ENCODE measurements at regions not wholly inside any gene's neighbourhood (a gene's known extent, or its start where the extent isn't known, plus 50 kb on each side); places are given as distances from the start of the nearest gene placed in this dataset.

DNA sequence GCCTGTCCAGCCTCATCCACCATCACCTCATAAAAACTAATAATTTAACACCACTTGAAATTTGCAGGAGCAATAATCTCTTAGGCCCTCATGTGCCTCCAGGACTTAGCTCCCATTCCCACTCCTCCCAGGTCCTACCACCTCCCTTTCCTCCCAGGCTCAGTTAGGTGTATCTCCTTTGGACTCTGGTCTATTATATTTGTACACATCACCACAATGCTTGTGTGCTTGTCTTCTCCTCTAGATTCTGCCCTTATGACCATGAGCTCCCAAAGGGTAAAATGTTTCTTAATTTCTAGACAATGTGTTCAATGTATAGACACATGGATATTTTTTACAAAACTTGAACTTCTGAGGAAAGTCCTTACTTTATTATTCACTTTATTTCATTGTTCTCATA, 182.0 kb upstream of the ZC3H15 start:
- no peak overlapping the region for H3K4me3 ChIP-seq (ENCODE audit: low read depth, low read length)
- no peak for TF ChIP-seq CTCF (IDR thresholded peaks at IDR 0.05; ENCODE audit: borderline replicate concordance, insufficient read depth, low read depth, low read length)

DNA sequence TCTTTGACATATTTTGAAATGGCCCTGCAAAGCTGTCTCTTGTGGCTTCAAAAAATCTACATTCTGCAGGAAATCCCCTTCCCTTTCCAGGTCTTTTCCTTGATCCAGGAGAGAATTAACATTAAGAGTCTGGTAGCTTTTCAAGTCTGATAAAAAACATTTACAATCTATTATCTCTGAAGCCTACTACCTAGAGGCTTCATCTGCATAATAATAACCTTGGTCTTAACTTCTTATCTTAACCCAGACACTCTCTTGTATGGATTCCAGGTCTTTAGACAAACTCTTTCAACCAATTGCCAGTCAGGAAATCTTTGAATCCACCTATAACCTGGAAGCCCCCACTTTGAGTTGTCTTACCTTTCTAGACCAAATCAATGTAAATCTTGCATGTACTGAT, 179.3 kb upstream of the ZC3H15 start:
- H3K4me3 ChIP-seq (ENCODE audit: low read depth, low read length): no peak overlapping the region
- no peak for TF ChIP-seq CTCF (IDR thresholded peaks at IDR 0.05; ENCODE audit: borderline replicate concordance, insufficient read depth, low read depth, low read length)

DNA sequence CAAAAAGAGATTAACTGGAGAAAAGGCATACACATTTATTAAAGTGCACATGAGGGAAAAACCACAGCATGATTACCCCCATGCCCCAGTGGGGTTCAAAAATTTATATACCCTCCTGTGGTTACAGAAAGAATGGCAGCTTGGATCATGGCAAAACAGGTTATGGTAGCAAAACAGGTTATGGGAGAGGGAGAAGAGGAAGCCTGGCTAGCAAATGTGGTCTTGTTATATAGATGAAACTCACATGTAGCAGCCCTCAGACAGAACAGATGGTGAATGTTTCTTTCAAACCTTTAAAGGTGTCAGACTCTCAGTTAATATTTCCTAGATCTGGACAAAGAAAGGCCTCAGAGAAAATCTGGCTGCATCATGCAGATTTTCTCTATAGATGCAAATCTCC, 178.2 kb upstream of the ZC3H15 start:
- no peak for TF ChIP-seq CTCF (IDR thresholded peaks at IDR 0.05; ENCODE audit: borderline replicate concordance, insufficient read depth, low read depth, low read length)

GRCh38 chr2:186308347-186308746, 177.7 kb upstream of the ZC3H15 start:
- TF ChIP-seq CTCF (IDR thresholded peaks at IDR 0.05; ENCODE audit: borderline replicate concordance, insufficient read depth, low read depth, low read length): no peak
- no peak overlapping the region for H3K4me3 ChIP-seq (ENCODE audit: low read depth, low read length)

More for the DNA sequence above, 178.2 kb upstream of the ZC3H15 start:
- H3K4me3 ChIP-seq (ENCODE audit: low read depth, low read length): no peak overlapping the region

DNA sequence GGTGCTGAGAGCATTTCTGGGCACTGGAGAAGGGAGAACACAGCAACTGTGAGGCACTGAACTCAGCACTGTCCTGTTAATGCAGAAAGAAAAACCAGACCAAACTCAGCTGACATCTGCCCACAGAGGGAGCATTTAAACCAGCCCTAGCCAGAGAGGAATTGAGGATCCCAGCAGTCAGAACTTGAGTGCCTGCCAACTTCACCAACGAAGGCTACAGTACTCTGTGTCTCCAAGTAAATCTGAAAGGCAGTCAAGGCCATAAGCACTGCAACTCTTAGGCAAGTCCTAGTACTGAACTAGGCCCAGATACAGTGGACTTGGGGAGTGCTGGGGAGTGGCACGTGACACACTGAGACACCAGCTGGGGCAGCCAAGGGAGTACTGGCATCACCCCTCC, 176.2 kb upstream of the ZC3H15 start:
- TF ChIP-seq CTCF (IDR thresholded peaks at IDR 0.05; ENCODE audit: borderline replicate concordance, insufficient read depth, low read depth, low read length): no peak
- H3K4me3 ChIP-seq (ENCODE audit: low read depth, low read length): no peak overlapping the region

GRCh38 chr2:186319105-186319504, 167.0 kb upstream of the ZC3H15 start:
- TF ChIP-seq CTCF (IDR thresholded peaks at IDR 0.05; ENCODE audit: borderline replicate concordance, insufficient read depth, low read depth, low read length): no peak
- H3K4me3 ChIP-seq (ENCODE audit: low read depth, low read length): no peak overlapping the region

DNA sequence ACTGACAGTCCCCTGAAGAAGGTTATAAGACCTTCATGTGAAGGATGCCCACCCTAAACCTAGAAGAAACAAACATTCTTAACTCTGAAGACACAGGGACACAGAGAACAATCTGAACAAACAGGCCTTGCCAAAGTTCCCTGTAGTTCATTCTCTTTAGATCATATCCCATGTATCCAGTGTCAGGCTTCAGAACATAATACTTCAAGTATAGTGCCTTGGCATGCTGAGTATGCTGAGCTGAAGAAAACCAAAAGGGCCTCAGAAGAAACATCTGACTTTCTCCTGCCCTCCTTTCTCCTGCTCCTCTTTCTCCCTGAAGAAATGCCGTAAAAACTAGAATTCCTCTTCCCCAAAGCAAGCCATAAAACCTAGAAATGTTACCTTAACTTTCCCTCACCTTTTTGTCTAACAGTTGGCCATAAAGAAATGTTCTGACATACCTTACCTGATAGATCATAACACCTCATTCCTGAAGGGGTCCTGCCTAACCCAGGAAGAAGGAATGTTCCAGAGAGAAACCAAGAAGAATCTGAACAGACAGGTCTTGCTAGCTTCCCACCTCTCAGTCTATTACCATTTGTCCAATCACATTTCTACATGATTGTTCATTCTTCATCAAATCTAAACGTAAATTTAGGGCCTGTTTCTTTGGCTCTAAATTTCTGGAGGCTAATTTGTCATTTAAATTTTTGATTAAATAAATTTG, 160.1 kb upstream of the ZC3H15 start:
- TF ChIP-seq CTCF (IDR thresholded peaks at IDR 0.05; ENCODE audit: borderline replicate concordance, insufficient read depth, low read depth, low read length): no peak
- no peak overlapping the region for H3K4me3 ChIP-seq (ENCODE audit: low read depth, low read length)
